GM19395 (cell line): ENCODE measurements at regions not wholly inside any gene's neighbourhood (a gene's known extent, or its start where the extent isn't known, plus 50 kb on each side); places are given as distances from the start of the nearest gene placed in this dataset.
A peak's percentile ranks its signal among the peaks of the same experiment; 100 is the strongest.
"Not testable (repeated sequence)": the region's sequence is repeated elsewhere in the genome, so short reads cannot be mapped to it uniquely, and the experiment has no call there.

ENCODE experiments used
- ATAC-seq: cut with Tn5 transposase; IDR thresholded peaks from one replicate; pipeline ENCODE4 v1.9.1; 2021; ENCODE audit warnings: mild to moderate bottlenecking, moderate library complexity; ENCODE audit not compliant: unreplicated experiment

DNA sequence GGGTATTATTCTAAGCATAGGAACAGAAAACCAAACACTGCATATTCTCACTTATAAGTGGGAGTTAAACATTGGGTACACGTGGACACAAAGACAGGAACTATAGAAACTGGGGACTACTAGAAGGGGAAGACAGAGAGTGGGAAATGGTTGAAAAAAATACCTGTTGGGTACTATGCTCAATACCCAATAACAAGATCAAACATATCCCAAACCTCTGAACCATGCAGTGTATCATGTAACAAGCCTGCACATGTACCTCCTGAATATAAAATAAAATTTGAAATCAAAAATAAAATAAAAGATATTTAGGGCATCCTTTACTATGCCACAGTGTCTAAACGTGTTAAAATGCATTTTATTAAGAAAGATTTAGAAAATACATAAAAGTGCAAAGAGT is 221.0 kb upstream of the TFPI start:
- peak; percentile 20 for ATAC-seq

DNA sequence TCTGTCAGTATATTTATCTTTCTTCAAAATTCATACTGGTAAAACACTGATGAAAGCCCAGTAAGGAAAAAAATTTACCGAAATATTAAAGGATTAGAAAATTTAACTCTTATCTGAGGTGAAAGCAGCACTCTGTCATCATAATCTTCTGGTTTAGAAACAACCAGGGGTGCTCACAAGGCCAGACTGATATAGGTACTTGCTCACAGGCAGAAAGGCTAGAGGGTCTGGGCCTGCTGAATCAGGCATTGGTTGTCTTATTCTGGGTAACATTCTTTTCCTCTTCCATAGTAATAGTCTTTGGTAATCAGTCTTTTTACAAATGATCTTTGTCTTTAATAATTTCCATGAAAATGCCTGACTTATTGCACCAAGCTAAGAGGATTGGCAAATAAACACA is 221.4 kb upstream of the TFPI start:
- no peak for ATAC-seq

DNA sequence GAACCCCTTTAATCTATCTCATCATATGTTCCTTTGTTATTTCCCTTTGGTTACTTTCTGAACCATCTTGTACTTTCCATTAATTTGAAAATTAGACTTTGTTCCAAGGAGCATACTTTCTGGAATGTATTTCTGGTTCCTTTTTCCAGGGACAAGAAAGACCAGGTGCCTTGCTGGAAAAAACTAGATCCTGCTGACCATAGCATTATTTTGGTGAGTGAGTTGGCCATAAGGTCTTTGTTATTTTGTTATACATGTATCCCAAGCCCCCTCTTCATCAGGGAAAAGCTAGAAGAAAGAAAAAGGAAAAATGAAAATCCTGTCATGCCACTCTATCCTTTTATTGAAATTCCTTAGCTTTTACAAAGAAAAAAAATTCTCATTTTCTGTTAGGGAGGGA is 228.1 kb upstream of the TFPI start:
- ATAC-seq, result no peak

DNA sequence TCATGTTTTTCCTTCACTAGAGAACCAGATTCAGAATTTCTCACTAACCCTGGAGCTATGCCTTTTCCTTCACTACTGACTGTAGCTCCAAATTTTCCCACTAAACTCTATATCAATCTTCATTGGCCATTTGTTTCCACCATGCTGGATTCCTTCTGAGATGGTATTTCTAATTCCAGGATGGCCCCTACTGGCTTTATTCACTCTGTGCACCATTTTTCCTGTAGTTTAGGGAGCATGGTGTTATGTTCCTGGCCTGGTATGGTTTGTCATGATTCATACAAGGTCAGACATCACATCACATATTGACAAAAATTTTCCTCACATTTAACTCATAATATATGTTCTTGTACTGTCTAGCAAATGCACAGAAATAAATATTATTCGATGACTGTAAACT is 229.2 kb upstream of the TFPI start:
- no peak for ATAC-seq

DNA sequence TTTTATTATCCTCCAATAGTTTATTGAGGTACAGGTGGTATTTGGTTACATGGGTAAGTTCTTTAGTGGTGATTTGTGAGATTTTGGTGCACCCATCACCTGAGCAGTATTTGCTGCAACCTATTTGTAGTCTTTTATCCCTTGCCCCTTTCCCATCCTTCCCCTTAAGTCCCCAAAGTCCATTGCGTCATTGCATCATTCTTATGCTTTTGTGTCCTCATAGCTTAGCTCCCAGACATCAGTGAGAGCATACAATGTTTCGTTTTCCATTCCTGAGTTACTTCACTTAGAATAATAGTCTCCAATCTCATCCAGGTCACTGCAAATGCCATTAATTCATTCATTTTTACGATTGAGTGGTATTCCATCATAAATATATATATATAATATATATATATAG is 229.9 kb upstream of the TFPI start:
- not testable (repeated sequence) for ATAC-seq

DNA sequence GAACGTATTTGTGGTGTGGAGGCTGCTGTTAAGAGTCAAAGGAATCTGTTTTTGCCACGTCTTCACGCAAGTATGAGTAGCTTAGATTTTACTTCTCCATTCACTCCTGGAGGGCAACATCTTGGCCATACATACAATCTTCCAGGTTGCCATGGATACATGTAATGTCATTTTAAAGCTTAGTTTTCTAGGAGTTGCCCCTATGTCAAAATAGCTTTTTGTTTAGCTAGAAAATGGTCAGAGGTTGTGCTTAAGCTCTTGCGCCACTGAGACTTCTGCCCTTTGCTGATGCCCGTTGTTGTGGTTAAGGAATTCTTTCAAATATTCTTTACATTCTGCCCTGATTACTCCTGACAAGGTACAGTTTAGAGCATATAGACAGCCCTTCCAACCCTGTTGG is 245.4 kb upstream of the TFPI start:
- ATAC-seq, result no peak

DNA sequence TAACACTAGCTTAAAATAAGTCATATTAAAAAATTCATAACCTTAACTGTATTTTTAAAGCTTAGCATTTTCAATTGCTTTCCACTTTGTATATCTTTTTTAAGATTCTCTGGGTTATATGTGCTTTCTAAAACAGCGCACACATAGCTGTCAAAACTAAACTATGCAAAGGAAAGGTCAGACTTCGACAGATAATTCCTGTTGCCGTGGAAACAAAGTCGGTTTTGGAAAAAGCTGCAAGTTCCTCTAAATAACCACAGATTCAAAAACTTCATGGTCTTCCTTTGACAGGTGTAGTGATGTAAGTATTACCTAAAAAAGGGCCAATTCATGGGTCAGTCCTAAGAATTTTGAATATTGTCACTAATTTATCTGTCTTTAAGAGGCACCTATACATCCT is 249.6 kb upstream of the TFPI start:
- no peak for ATAC-seq

DNA sequence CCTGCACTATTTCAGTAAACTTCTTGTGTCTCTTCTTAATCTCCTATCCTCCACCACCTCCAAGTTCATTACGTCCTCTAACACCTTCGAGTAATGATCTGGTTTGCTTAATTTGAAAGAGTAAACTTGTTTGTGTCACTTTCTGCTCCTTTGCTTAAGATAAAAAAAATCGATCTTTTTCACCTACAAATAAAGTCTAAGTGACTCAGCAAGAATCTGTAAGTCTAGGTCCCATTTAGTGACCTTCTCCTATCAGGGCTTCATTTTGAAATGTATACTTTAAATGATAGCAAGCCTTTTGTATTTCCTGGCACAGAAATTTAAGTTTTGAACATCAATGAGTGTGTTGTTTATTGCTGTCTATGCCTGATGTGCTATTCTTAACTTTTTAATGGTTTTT is 260.9 kb upstream of the TFPI start:
- ATAC-seq, result no peak

DNA sequence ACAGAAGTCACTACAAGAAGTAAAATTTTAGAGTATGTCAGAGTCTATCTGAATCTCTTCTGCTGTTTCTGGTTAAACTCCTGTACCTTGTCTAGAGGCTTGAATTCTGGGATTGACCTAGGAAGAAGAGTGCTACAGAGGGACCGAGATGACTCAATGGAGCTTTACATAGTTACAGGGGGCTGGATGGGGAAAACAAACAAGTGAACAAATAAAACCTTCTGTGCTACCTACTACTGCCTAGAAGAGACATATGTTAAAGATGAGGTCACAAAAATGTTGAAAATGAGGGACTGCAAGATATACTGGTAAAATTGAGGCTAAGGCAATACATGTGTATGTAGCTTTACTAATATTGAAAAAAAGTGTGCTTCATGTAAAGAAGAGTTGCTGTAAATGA is 265.4 kb upstream of the TFPI start:
- ATAC-seq, result no peak

DNA sequence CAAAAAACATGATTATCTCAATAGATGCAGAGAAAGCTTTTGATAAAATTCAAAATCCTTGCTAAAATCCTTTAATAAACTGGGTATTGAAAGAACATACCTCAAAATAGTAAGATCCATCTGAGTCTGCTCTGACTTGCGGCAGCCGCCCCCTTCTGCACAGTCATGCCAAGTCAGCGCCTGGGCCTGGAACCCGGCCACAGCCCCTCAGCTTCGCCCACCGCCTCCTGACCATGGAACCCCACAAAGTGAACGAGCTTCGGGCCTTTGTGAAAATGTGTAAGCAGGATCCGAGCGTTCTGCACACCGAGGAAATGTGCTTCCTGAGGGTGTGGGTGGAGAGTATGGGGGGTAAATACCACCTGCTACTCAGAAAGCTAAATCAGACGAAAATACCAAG is 270.9 kb upstream of the TFPI start:
- ATAC-seq, result no peak

DNA sequence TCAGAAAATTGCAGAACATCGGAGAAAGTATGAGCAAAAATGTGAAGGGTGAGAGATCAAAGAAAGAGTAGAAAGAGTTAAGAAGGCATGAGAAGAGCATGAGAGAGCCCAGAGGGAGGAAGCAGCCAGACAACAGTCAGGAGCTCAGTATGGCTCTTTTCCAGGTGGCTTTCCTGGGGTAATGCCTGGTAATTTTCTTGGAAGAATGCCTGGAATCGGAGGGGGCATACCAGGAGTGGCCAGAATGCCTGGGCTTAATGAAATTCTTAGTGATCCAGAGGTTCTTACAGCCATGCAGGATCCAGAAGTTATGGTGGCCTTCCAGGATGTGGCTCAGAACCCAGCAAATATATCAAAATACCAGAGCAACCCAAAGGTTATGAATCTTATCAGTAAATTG is 271.8 kb upstream of the TFPI start:
- ATAC-seq, result no peak

DNA sequence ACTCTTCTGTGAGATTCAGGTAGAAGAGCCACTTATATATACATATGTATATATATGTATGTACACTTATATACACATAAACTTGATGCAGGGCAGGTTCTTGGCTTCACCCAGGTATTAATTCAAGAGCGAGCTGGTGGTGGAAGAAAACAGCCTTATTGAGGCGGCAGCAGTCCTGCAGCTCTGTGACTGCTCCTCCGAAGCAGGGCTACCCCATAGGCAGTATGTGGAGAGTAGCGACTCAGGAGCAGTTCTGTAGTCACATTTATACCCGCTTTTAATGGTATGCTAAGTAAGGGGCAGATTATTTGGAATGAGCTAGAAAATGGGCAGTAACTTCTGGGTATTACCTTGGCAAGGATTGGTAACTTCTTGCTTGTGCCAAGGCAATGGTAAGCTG is 280.6 kb upstream of the TFPI start:
- ATAC-seq, result no peak

DNA sequence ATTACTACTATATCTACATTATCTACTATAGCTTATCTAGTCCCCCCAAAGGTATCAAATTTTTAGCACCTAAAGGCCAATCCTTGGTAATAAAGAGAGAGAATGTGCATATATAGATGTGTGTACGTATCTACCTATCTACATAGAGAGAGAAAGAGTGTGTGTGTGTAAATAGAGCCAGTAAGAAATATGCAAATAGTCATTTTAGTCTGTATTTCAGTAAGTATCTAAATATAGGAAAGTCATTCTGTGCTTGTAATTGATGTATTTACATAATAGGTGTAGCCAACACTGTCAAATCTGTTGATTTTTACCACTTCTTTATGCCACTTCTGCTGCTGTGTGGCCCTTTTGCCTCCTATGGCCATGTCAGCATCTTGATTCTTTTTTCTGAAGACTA is 284.5 kb upstream of the TFPI start:
- ATAC-seq, result no peak

DNA sequence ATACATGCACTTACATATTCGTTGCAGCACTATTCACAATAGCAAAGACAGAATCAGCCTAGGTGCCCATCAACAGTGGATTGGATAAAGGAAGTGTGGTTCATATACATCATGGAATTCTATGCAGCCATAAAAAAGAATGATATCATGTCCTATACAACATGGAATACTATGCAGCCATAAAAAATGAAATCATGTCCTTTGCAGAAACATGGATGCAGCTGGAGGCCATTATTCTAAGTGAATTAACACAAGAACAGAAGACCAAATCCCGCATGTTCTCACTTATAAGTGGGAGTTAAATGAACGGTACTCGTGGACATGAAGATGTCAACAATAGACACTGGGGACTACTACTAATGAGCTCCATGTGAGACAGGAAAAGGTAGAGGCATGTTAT is 288.1 kb upstream of the TFPI start:
- no peak for ATAC-seq

DNA sequence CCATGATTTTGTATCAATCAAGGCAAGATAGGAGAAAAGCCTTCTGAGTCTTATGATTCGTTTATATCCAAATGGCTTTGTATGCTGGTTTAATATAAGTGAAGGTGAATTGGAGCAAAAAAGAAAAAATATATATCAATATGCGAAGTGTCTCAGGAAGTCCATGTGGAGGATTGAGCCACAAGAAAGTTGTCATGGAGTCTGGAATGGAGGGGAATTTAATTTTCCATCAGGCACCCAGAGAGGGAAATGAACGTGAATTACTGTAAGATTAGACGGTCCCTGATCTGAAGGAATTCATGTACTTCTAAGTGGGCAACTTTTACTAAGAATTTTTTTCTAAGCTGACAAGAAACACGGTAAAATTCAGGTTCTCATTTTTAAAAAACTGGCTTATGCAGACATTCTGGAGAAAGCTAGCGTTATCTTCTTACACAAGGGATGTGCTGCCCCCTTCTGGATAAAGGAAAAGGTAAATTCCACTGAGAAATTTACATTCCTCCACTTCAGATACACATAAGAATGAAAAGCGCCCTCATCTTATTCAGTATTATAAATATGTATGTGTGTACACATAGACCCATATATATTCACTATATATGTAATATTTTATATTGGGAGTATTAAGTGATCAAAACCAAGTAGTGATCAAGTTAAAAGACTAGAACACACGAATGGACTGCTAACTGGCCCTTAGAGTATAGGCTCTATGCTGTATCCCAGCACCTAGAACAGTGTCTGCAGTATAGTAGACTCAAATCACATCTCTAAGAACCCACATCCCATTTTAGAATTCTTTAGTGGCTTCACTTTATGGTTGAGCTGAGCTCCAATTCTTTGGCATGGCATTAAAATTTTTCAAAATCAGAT is 289.0 kb upstream of the TFPI start:
- ATAC-seq, result peak; percentile 78

DNA sequence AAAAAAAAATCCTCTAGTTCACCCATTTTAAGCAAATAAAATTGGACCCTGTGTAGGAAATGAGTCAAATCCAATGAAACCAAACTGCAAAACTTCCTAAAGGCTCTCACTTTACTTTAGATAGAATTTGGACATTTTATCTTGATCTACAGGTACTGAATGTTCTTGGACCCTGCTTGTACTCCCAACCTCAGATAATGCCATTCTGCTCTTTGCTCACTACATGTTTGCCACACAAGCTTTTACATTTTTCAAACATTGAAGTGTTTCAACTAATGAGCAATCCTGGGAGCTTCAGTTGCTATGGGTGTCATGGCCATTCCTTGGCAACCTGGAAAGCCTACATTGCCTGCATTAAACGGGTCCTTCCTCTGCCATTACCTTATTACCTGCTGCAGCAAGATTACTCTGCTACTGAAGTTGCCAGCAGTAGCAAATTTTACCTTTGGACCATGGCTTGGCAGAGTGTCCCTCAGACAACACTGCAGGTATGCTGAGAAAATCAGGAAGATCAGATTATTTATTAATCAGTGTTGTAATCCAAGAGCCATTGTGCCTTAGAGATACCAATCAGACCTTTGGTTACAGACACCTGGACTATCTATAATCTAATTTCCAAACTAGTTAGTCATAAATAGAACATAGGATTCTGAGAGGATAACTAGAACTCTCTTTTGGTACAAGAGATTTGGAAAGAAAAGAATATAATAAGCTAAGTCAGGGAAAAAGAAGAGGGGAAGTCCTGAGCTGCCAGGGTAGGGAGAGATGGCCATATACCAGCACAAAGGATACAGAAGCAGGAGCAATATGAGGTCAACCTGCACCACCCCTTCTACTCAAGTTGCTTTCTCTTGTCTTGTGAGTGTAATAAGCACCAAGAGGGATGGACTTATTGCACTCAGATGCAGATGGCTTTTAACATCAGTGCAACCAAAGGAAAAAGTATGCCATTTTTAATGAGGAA is 293.3 kb upstream of the TFPI start:
- ATAC-seq, result no peak

DNA sequence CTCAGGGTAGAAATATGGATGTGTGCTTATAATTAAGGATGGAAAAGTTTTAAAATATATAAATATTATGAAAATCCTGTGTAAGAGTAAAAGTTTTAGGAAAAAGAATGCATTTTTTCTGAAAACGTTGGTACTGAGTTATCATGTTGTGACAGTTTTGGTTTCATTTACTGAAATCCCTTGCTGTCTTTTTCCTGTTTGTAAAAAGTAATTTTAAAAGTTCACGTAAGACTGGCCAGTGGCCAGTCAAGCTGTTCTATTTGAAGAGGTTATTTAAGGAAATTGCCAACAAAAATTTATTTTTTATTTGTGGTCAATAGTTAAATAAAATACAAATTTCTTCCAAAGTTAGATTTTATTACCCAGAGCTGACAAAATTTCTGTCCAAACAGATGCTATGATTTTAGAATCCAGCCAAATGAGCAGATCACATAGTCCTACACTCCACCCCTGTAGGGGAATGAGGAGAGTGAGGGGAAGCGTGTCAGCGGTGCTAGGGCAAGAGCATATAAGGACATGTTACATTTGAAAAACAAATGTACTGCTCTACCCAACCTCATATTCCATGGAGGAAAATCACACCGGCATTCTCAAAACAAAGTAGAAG is 297.8 kb upstream of the TFPI start:
- ATAC-seq, result no peak

DNA sequence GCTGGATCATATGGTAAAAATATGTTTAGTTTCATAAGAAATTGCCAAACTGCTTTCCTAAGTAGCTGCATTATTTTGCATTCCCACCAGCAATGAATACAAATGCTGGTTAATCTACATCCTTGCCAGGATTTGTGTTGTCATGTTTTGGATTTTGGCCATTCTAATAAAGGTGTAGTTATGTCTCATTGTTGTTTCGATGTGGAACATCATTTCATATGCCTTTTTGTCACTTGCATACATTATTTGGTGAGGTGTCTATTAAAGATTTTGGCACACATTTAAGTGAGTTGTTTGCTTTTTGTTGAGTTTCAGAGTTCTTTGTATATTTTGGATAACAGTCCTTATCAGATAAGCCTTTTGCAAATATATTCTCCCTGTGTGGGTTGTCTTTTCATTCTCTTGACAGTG is 299.2 kb upstream of the TFPI start:
- ATAC-seq, result no peak

DNA sequence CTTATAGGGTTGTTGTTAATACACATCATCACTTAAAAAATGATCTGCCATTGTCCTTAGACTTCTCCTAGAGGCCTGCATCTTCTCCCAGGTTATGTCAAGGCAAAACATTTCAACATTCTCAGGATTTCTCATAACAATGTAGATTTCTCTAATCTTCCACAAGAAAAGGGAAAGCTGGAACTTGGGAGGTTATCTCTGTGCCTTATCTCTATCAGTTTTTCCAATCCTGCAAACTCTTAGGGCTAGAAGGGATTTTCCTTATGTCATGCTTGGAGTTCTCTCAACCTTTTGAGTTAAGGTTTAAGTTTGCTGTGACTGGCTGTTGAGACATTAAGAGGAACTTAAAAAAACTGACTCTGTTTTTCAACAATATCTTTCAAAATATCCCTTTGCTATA is 300.6 kb upstream of the TFPI start:
- no peak for ATAC-seq

DNA sequence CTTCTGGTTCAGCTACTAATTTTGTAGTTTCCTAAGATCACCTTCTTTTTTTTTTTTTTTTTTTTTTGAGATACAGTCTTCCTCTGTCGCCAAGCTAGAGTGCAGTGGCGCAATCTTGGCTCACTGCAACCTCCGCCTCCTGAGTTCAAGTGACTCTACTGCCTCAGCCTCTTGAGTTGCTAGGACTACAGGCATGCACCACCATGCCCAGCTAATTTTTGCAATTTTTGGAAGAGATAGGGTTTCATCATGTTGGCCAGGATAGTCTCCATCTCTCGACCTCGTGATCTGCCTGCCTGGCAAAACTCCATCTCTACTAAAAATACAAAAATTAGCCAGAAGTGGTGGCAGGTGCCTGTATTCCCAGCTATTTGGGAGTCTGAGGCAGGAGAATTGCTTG is 301.5 kb upstream of the TFPI start:
- ATAC-seq, result no peak

DNA sequence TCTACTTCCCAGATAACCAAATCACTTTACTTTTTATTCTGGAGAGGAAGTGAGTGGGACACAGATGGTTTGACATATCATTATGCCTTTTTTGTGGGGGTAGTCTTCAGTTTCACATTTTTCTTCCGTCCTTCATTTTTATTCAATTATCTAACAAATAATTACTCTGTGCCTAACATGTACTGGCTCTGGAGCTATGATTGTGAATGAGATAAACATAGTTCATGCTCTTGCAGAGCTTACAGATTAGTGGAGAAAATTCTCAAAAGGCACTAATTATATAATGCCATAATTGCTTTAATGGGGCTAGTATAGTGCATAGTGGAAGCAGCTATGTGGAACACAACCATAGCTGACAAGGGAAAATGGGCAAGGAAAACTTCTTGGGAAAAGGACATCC is 303.6 kb upstream of the TFPI start:
- ATAC-seq, result no peak

DNA sequence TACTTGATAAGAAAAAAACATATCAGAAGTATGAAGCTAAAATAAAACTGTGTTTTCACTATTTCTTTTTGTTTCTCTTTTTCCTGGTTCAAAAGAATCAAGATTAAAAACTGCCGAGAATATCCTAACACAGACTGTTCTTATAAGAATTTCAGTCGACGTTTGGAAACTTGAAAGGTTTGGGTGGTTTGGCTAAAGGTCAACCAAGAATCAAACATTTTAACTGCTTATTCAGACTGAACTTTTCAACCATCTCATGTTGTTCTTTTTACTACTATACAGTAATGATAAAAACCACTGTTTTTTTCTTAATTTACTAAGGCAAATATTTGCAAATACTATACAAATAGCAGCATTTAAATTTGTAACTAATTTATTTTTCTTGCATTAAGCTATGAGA is 308.5 kb upstream of the TFPI start:
- no peak for ATAC-seq
